ENCODE measurements at regions not wholly inside any gene's neighbourhood (a gene's known extent, or its start where the extent isn't known, plus 50 kb on each side); places are given as distances from the start of the nearest gene placed in this dataset.

- 63% methylated on average over 2 of the region's 2 CpGs for WGBS
- Histone ChIP-seq H3K36me3 (no peaks in the 10 kb centered on the region), H3K9me3 (no peaks in the 10 kb centered on the region), H3K27me3 (peaks cover 0 to 6% (median 0%) of the 10 kb centered on the region in 4 donors), H3K27ac (replicated peaks in 1 of 4) (no peak overlapping the region), H3K4me3 (no peak overlapping the region), H3K4me1 (peaks cover 0 to 20% (median 18%) of the 10 kb centered on the region in 4 donors)
- no peak for TF ChIP-seq POLR2AphosphoS5 (IDR thresholded peaks at IDR 0.05)
- no peak for TF ChIP-seq CTCF (IDR thresholded peaks at IDR 0.05)
- TF ChIP-seq POLR2A (IDR thresholded peaks at IDR 0.05; ENCODE audit: low read depth): no peak
- no peak for TF ChIP-seq EP300 (IDR thresholded peaks at IDR 0.05)
- intact Hi-C loops (cut with DNase I): loop anchor here (10.0 kb wide), 2 partner anchors 129 to 939 kb away; no protein-coding TSS in a partner anchor
- DNase-seq (ENCODE audit: extremely low spot score): peak; percentile 50
These were observed 406.1 kb downstream of the PRDM2 start for GRCh38 chr1:14106126-14106525.

GRCh38 chr1:14106679-14107313 is 406.8 kb downstream of the PRDM2 start:
- WGBS: 78% methylated on average over 4 of the region's 4 CpGs
- intact Hi-C loops (cut with DNase I): loop anchor here (10.0 kb wide), 2 partner anchors 128 to 938 kb away; no protein-coding TSS in a partner anchor
- peaks cover 0 to 6% (median 0%) of the 10 kb centered on the region in 4 donors for H3K27me3 ChIP-seq

GRCh38 chr1:14108356-14109275 is 408.6 kb downstream of the PRDM2 start:
- 46% methylated on average over 13 of the region's 14 CpGs for WGBS
- H3K4me3 ChIP-seq: no peak overlapping the region
- peaks cover 0 to 21% (median 20%) of the 10 kb centered on the region in 4 donors for H3K4me1 ChIP-seq
- DNase-seq (ENCODE audit: extremely low spot score): peak; percentile 91
- TF ChIP-seq CTCF (IDR thresholded peaks at IDR 0.05): no peak
- peak in 1 of 2 donors; percentile 55 for TF ChIP-seq POLR2AphosphoS5 (IDR thresholded peaks at IDR 0.05)
- intact Hi-C loops (cut with DNase I): loop anchor here (10.0 kb wide), 2 partner anchors 126 to 936 kb away; no protein-coding TSS in a partner anchor
- H3K9me3 ChIP-seq: no peaks in the 10 kb centered on the region
- peak overlapping the region in 3 of 4 donors; percentile 34 to 57 (median 52) for H3K27ac ChIP-seq (replicated peaks in 1 of 4)
- no peaks in the 10 kb centered on the region for H3K36me3 ChIP-seq
- peaks cover 0 to 6% (median 0%) of the 10 kb centered on the region in 4 donors for H3K27me3 ChIP-seq

More at GRCh38 chr1:14106679-14107313, 406.8 kb downstream of the PRDM2 start:
- peaks cover 0 to 20% (median 18%) of the 10 kb centered on the region in 4 donors for H3K4me1 ChIP-seq
- H3K36me3 ChIP-seq: no peaks in the 10 kb centered on the region
- TF ChIP-seq EP300 (IDR thresholded peaks at IDR 0.05): no peak
- TF ChIP-seq CTCF (IDR thresholded peaks at IDR 0.05): no peak
- TF ChIP-seq POLR2A (IDR thresholded peaks at IDR 0.05; ENCODE audit: low read depth): no peak
- TF ChIP-seq POLR2AphosphoS5 (IDR thresholded peaks at IDR 0.05): no peak
- DNase-seq (ENCODE audit: extremely low spot score): peak; percentile 53
- no peak overlapping the region for H3K27ac ChIP-seq (replicated peaks in 1 of 4)
- no peak overlapping the region for H3K4me3 ChIP-seq
- H3K9me3 ChIP-seq: no peaks in the 10 kb centered on the region

GRCh38 chr1:14109276-14109635 is 409.3 kb downstream of the PRDM2 start:
- H3K27ac ChIP-seq (replicated peaks in 1 of 4): peak overlapping the region in 2 of 4 donors; percentile 52 to 57
- TF ChIP-seq POLR2A (IDR thresholded peaks at IDR 0.05; ENCODE audit: low read depth): no peak
- TF ChIP-seq POLR2AphosphoS5 (IDR thresholded peaks at IDR 0.05): no peak
- TF ChIP-seq CTCF (IDR thresholded peaks at IDR 0.05): no peak
- no peak for TF ChIP-seq EP300 (IDR thresholded peaks at IDR 0.05)

More at GRCh38 chr1:14109276-14109635, 409.3 kb downstream of the PRDM2 start:
- peaks cover 0 to 27% (median 22%) of the 10 kb centered on the region in 4 donors for H3K4me1 ChIP-seq
- H3K9me3 ChIP-seq: no peaks in the 10 kb centered on the region
- 83% methylated on average over 1 of the region's 1 CpG for WGBS
- intact Hi-C loops (cut with DNase I): loop anchor here (10.0 kb wide), 2 partner anchors 126 to 936 kb away; no protein-coding TSS in a partner anchor
- no peak overlapping the region for H3K4me3 ChIP-seq
- no peaks in the 10 kb centered on the region for H3K27me3 ChIP-seq
- DNase-seq (ENCODE audit: extremely low spot score): no peak
- no peaks in the 10 kb centered on the region for H3K36me3 ChIP-seq
